Muscle of arm (tissue), 1 donor: ENCODE measurements at regions not wholly inside any gene's neighbourhood (a gene's known extent, or its start where the extent isn't known, plus 50 kb on each side); places are given as distances from the start of the nearest gene placed in this dataset.

Experiments used
- DNase-seq: peaks from one replicate; pipeline ENCODE4 v3.0.0-alpha.2; 2013

DNA sequence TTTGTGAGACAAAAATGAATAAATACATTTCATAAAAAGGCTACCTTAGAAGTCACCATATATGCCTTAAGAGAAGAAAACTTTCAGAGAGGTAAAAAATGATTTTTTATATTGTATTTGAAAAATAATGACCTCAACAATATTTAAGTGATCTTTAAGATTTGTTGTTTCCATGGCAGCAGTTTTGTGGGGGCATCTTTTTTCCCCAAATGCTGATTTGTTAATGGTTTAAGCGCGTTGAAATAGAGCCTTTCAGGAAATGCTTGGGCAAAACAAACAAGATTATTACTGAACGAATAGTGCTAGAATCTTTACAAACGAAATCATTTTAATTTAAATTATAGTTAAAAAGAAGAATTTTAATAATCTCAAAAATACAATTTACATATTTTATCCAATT lies 103.1 kb upstream of the MYO16 start:
- no peak for DNase-seq

GRCh38 chr13:108527844-108528243 lies 101.6 kb upstream of the MYO16 start:
- DNase-seq = no peak

GRCh38 chr13:108528303-108528702 lies 101.1 kb upstream of the MYO16 start:
- DNase-seq = no peak

GRCh38 chr13:108533842-108534241 lies 95.6 kb upstream of the MYO16 start:
- DNase-seq = no peak

DNA sequence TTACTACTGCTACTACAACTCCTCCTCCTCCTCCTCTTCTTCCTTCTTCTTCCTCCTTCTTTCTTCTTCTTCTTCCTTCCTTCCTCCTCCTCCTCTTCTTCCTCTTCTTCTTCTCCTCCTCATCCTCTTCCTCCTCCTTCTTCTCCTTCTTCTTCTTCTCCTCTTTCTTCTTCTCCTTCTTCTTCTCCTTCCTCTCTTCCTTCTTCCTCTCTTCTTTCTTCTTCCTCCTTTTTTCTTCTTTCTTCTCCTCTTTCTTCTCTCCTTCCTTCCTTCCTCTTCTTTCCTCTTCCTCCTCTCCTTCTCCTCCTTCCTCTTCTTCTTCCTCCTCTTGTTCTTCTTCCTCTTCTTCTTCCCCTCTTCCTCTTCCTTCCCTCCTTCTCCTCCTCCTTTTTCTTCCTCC lies 94.7 kb upstream of the MYO16 start:
- no peak for DNase-seq

- DNase-seq = peak; percentile 7
Observed at GRCh38 chr13:108549934-108550333, 79.5 kb upstream of the MYO16 start.

GRCh38 chr13:108551674-108552073 lies 77.7 kb upstream of the MYO16 start:
- no peak for DNase-seq

DNA sequence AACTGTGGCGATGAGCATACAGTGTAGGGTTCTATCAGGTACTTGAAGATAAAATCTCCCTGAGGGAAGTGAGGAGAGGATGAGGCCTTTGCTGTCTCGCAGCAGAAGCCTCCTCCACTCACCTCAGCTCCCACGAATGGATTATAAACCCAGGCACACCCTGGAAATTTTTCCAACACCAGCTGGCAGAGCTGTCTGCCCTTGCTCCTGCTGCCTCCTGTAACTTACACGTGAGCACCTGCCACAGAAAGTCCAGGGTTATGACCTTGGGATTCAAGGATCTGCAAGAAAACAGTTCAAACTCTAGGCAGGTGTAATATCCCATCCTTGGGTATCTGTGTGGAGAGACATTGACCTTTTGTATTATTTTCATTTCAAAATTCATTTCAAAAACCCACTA lies 70.9 kb upstream of the MYO16 start:
- no peak for DNase-seq

- no peak for DNase-seq
Observed at GRCh38 chr13:108560093-108560492, 69.3 kb upstream of the MYO16 start.

- DNase-seq = no peak
Observed at GRCh38 chr13:108561149-108561548, 68.3 kb upstream of the MYO16 start.

GRCh38 chr13:108566413-108567170 lies 62.8 kb upstream of the MYO16 start:
- no peak for DNase-seq

GRCh38 chr13:108572782-108573211 lies 56.6 kb upstream of the MYO16 start:
- no peak for DNase-seq

GRCh38 chr13:108573455-108573854 lies 56.0 kb upstream of the MYO16 start:
- no peak for DNase-seq

DNA sequence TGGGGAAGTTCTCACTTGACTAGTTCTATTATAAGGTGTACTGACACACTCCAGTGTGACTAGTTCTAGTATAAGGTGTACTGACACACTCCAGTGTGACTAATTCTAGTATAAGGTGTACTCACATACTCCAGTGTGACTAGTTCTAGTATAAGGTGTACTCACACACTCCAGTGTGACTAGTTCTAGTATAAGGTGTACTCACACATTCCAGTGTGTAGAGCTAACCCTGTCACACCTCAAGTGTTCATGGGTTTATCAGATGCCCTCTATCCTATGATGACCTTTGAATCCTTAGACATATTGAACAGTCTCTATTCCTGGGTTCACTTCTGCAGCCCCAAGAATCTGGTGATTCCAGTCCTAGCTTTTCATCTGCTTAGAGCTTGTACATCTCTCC lies 54.6 kb upstream of the MYO16 start:
- no peak for DNase-seq

DNA sequence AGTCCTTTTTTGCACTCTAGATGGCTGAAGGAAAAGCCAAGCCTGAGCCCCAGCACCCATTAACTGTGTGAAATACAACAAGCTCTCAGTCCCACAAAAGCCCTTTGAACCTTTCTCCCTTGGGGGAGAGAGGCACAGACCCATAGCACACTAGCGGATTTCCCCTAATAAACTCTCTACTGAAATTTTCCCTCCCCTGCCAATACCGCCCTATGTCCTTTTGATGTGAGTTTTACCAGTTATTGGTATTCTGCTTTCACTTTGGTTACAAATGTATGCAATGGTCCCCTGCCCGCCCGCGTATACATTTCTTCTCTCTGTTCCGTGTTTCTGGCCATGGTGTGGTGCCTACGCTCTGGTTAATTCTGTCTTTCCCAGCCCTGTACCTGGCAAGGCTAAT lies 54.0 kb upstream of the MYO16 start:
- no peak for DNase-seq
